Spinal cord (tissue), 9 donors: ENCODE measurements at regions not wholly inside any gene's neighbourhood (a gene's known extent, or its start where the extent isn't known, plus 50 kb on each side); places are given as distances from the start of the nearest gene placed in this dataset.

Source experiments
- DNase-seq, 6 donors: peaks; one replicate each; pipeline versions ENCODE4 v3.0.0 to v3.0.0-alpha.2; 2013 to 2015; ENCODE audit warnings: low spot score in 6 of 6, low read depth in 4 of 6
- H3K27ac ChIP-seq: one replicate; pipeline ENCODE4 v1.5.1; 2013; ENCODE audit warnings: low read depth, low read length, control low read depth
- H3K27me3 ChIP-seq: one replicate; pipeline ENCODE4 v1.6.1; 2013; ENCODE audit warnings: low read length; ENCODE audit not compliant: control insufficient read depth, insufficient read depth
- H3K36me3 ChIP-seq: one replicate; pipeline ENCODE4 v1.6.1; 2013; ENCODE audit warnings: low read length; ENCODE audit not compliant: control insufficient read depth, insufficient read depth
- H3K4me1 ChIP-seq: one replicate; pipeline ENCODE4 v1.6.1; 2013; ENCODE audit warnings: low read length; ENCODE audit not compliant: control insufficient read depth, insufficient read depth
- H3K4me3 ChIP-seq: one replicate; pipeline ENCODE4 v1.5.1; 2013; ENCODE audit warnings: low read depth, low read length, control low read depth
- H3K9me3 ChIP-seq: one replicate; pipeline ENCODE4 v1.6.1; 2013; ENCODE audit warnings: low read length; ENCODE audit not compliant: control insufficient read depth, insufficient read depth
- WGBS: methylation state at CpG from one replicate; pipeline ENCODE4 v1.1.5; 2013; ENCODE audit warnings: missing lambda C conversion rate; ENCODE audit not compliant: insufficient coverage; 5-methylcytosine and 5-hydroxymethylcytosine counted together
- donor health status: healthy.

DNA sequence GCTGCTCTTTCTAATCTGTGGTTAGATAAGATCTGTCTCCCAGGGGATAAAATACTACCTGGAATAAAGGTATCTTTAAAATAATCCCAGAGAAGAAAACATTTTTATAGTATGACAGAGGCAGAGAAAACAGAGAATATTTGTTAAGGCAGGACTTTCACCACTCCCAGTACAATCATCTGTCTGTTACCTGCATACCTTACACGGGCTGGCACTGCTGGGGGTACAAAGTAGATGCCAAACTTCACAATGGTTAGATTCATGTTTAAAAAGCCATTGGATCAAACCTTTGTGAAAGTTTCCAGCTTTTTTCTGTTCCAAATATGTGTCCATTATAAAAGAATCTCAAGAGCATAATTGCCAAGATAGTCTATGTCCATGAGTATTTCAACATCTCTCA, 273.6 kb upstream of the BTG1 start:
- 63% methylated on average over 1 of the region's 1 CpG for WGBS
- Histone ChIP-seq H3K4me1 (no peaks in the 10 kb centered on the region), H3K27ac (no peak overlapping the region), H3K4me3 (no peak overlapping the region), H3K9me3 (no peaks in the 10 kb centered on the region), H3K36me3 (no peaks in the 10 kb centered on the region), H3K27me3 (no peaks in the 10 kb centered on the region)
- no peak for DNase-seq

DNA sequence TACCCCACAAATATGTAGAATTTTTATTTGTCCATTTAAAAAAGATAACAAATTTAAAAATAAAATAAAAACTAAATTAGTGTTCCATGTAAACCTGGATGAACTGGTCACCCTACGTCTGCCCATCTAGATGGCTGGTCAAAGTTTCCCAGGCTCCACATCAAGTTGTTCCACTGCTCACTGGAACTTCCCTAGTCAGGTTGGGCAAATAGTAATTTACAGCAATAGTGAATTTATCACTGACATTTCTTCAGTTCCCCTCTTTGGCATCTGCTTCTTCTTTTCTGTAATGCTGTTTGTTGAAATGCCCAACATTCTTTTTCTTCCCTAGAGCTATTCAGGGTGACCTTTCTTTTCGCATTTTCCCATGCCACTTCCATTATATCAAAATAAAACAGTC, 272.7 kb upstream of the BTG1 start:
- Histone ChIP-seq H3K9me3 (no peaks in the 10 kb centered on the region), H3K4me1 (no peaks in the 10 kb centered on the region), H3K27ac (no peak overlapping the region), H3K27me3 (no peaks in the 10 kb centered on the region), H3K4me3 (no peak overlapping the region), H3K36me3 (no peaks in the 10 kb centered on the region)
- 79% methylated on average over 2 of the region's 2 CpGs for WGBS
- DNase-seq = no peak

DNA sequence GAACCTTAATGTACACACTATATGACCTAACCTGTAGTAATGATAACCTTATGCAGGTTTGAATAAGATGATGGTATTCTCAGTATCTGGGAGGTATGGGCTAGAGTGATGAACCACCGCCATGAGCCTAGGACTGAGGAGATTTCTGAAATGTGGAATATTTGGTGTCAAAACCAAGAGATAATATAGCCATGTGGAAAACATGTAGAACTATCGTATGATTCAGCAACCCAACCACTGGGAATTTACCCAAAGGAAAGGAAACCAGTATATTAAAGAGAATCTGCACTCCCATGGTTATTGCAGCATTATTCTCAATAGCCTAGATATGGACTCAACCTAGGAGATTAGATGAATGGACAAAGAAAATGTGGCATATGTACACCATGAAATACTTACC, 271.7 kb upstream of the BTG1 start:
- no CpG with 5 or more reads among the region's 2 CpGs for WGBS
- Histone ChIP-seq H3K36me3 (no peaks in the 10 kb centered on the region), H3K27ac (no peak overlapping the region), H3K27me3 (no peaks in the 10 kb centered on the region), H3K9me3 (no peaks in the 10 kb centered on the region), H3K4me1 (no peaks in the 10 kb centered on the region), H3K4me3 (no peak overlapping the region)
- DNase-seq = no peak

DNA sequence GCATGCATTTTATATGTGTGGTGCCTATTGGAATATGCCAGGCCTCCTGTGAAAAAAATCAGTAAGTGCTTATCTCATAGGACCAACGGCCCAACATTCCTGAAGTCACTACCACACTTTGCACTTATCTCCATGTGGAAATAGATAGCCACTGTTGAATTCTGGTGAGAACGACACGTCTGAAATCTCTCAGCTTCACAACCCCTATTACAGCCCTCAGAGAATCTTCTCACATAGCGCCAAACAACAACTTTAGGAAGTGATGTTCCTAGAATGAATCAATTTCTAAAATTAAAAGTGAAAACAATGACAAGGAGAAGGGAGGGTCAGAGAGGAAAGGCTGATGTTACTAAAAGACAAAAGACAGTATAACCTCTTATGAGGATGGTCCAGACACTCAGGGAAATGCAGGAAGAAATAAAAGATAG, 270.8 kb upstream of the BTG1 start:
- H3K27me3 ChIP-seq = no peaks in the 10 kb centered on the region
- no peaks in the 10 kb centered on the region for H3K9me3 ChIP-seq
- no peaks in the 10 kb centered on the region for H3K36me3 ChIP-seq
- DNase-seq = no peak
- no peak overlapping the region for H3K4me3 ChIP-seq
- H3K4me1 ChIP-seq = no peaks in the 10 kb centered on the region
- no peak overlapping the region for H3K27ac ChIP-seq
- WGBS = no CpG with 5 or more reads among the region's 4 CpGs

DNA sequence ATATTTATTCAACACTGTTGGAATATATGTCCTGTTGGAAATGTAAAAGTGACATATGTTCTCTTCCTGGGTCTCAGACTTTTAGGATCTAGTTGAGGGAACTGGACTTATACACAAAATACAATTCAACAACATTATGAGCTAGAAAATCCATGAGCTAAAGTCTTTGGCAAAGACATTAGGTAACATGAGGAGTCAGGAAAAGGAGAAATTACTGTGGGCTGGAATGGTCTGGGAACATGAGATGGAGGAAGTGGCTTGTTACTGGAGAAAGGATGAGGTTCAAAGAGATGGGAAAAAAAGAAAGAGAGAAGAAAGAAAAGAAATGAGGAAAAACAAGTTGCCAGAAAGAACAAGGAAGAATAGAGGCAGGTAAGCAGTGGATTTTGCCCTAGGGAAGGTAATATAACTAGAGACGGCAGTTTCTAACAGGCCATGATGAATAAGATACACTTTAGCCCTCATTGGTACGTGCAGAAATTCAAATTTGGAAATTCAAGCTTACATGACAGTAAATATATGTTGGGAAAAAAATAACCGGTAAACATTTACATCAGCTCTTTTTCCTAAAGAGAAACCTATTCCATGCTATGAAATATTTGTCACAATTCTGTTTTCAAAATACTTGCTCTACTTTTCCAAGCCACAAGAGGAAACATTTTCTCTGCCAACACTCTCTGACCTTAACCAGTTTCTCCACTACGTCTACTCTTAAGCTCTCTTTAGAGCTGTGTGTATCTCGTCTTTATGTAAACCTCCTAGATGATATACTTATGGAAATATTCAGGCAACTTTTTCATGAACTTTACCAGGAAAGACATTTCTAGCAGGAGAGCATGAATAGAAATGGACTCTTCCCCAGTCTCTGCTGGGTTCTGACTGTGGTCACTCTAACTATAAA, 268.8 kb upstream of the BTG1 start:
- H3K27me3 ChIP-seq = no peaks in the 10 kb centered on the region
- no peak for DNase-seq
- no peak overlapping the region for H3K4me3 ChIP-seq
- no peaks in the 10 kb centered on the region for H3K9me3 ChIP-seq
- no peaks in the 10 kb centered on the region for H3K4me1 ChIP-seq
- WGBS = 100% methylated on average over 1 of the region's 5 CpGs
- no peaks in the 10 kb centered on the region for H3K36me3 ChIP-seq
- H3K27ac ChIP-seq = no peak overlapping the region

DNA sequence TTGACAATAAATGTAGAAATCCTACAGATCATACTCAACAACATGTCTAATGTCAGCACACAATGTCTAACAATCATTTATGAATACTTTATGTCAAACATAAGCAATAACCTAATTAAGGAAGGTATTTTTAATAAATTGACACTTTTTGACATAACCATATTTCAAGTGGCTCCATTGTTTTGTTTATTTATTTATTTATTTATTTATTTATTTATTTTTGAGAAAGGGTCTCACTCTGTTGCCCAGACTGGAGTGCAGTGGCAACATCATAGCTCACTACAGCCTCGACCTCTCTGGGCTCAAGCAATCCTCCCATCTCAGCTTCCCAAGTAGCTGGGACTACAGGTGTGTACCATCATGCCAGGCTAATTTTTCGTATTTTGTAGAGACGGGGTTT, 267.6 kb upstream of the BTG1 start:
- WGBS = 93% methylated on average over 3 of the region's 3 CpGs
- no peak for DNase-seq
- no peak overlapping the region for H3K4me3 ChIP-seq
- H3K36me3 ChIP-seq = no peaks in the 10 kb centered on the region
- no peaks in the 10 kb centered on the region for H3K4me1 ChIP-seq
- no peaks in the 10 kb centered on the region for H3K27me3 ChIP-seq
- no peaks in the 10 kb centered on the region for H3K9me3 ChIP-seq
- H3K27ac ChIP-seq = no peak overlapping the region

DNA sequence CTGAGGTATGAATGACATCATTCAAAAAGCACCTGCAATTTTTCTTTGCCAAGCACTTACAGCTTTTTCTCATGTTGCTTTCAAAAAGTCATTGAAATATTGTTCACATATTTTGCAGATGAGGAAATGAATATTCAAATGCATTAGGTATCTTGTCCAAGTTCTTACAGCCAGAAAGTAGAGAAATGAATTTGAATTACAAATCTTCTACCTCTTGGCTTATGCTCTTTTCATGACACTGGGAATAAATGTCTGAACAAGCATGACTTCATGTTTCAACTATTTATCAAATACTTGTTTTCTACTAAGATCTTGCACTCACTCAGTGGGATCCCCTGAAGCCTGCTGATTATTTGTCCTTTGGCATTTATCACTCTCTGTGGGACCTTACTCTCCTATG, 267.2 kb upstream of the BTG1 start:
- Histone ChIP-seq H3K36me3 (no peaks in the 10 kb centered on the region), H3K9me3 (no peaks in the 10 kb centered on the region), H3K27me3 (no peaks in the 10 kb centered on the region), H3K27ac (no peak overlapping the region), H3K4me1 (no peaks in the 10 kb centered on the region), H3K4me3 (no peak overlapping the region)
- peak in 1 of 6 donors; percentile 35 for DNase-seq

DNA sequence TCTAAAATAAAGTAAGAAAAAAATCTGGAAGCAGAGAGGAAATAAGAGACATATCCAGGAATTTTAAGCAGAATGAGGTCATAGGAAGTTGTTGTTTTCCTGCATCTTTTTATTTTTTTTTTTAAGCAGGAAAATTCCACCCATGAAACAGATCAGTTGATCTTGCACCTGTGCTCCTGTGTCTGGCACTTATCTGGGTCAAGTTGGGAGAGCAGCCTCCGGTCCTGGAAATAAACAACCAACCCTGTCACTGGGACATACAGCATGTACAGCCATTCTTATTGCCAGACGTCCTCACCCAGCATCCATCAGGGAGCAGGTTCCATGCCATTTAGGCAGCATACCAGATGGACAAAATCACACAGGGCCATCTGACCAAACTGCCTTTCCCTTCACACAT, 266.0 kb upstream of the BTG1 start:
- peak in 1 of 6 donors; percentile 27 for DNase-seq
- 50% methylated on average over 1 of the region's 2 CpGs for WGBS
- Histone ChIP-seq H3K4me1 (no peaks in the 10 kb centered on the region), H3K36me3 (no peaks in the 10 kb centered on the region), H3K4me3 (no peak overlapping the region), H3K9me3 (no peaks in the 10 kb centered on the region), H3K27ac (no peak overlapping the region), H3K27me3 (no peaks in the 10 kb centered on the region)

DNA sequence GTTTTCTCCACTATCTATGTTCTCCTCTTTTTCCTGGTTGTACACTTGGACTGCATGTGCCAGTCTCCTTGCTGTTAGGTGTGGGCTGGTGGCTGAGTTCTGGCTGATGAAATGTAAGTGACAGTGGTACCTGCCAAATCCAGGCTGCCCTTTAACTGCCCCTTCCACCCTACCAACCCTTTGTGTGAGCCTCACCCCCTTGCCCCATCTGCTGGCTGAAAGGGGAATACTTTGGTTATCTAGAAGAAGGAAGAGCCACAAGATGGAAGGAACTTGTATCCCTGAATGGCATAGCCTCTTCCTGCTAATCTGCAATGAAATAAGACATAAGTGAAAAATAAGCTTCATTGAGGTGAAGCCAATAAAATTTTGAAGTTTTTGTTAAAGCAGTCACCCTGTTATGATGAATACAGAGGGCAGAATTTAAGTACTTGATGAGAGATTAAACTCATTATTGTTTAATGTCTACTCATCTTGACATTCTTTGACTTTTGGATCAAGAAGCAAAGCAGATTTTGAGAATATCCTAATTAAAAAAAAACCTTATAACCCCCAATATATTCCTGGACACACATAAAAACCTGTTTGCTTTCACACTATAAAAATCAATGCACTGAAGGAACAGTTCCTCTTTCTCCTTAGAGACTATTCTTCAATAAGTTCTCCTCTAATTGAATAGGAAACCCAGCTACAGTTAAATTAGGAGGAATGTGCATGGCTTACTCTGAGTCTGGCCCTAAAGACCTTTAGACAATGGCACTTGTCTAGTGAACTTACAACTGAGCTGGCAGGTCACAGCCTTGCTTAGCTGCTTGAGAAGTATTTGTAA, 262.6 kb upstream of the BTG1 start:
- no peak overlapping the region for H3K27ac ChIP-seq
- no peaks in the 10 kb centered on the region for H3K36me3 ChIP-seq
- no peaks in the 10 kb centered on the region for H3K27me3 ChIP-seq
- DNase-seq = no peak
- H3K4me1 ChIP-seq = no peaks in the 10 kb centered on the region
- no peaks in the 10 kb centered on the region for H3K9me3 ChIP-seq
- H3K4me3 ChIP-seq = no peak overlapping the region
